ENCODE measurements at regions not wholly inside any gene's neighbourhood (a gene's known extent, or its start where the extent isn't known, plus 50 kb on each side); places are given as distances from the start of the nearest gene placed in this dataset.

DNA sequence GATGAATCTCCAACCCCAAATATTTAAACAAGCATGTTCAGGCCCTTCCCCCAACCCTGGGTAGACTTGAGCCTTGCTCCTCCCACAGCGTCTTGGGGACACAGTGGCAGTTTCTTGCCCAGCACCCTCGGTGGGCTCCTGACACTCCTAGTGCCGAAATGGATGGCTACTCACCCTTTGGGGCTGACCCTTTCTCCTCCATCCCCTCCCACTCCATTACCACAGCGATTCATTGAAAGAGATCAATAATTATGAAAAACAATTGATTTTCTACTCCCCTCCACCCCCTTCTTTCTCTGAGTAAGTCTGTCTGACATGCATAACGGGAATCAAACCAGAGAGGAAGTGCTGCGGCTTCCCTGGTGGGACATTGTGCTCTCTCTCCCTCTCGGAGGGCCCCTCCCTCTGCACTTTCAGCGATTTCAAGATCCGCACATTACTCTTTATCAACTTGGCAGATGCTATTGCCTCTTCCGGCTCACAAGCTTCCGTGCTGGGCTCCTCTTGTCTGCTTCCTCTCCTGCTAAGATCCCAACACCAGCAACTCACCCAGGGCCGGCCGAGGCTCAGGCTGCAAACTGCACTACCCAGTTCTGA lies 79.0 kb upstream of the PLXNA4 start:
- no peak for TF ChIP-seq NR3C1 (IDR thresholded peaks at IDR 0.05)
- TF ChIP-seq EP300 (IDR thresholded peaks at IDR 0.05): no peak
- POLR2A ChIA-PET: no interaction called here
- Histone ChIP-seq H3K27ac (no peak overlapping the region), H3K9me3 (no peaks in the 10 kb centered on the region), H3K4me3 (no peak overlapping the region), H3K4me2 (no peak overlapping the region), H3K4me1 (0 out of 3 replicates have a peak, but pooled peaks cover 3% of the 10 kb centered on the region)
- ATAC-seq (no peak), FAIRE-seq (no peak), DNase-seq (ENCODE audit: low read depth in 1 of 2, low spot score in 1 of 2) (no peak)
- CTCF ChIA-PET: interaction anchor here (0.7 to 0.9 kb wide), 2 partner anchors 26 to 68 kb away, joined by 3 read pairs; no protein-coding TSS in a partner anchor
- 63% methylated on average over 13 of the region's 13 CpGs for whole genome bisulfite sequencing (ENCODE audit: missing lambda C conversion rate)

DNA sequence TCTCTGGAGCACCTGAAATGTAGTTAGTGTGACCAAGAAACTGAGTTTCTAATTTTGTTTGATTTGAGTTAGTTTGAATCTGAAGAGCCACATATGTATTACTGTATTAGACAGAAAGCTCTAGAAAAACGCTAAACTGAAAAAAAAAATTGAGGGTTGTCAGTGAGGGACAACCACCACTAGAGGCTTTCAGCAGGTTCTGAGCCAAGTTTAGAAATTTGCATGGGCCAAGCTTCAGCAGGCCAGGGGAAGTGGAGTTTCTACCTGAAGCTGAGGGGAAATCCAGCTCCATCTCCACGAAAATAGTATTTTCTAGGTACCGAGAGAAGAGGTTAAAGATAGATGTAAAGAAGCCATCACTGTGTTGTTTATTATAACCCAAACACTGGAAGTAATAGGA lies 77.9 kb upstream of the PLXNA4 start:
- H3K4me2 ChIP-seq: no peak overlapping the region
- H3K27ac ChIP-seq: no peak overlapping the region
- H3K4me3 ChIP-seq: no peak overlapping the region
- TF ChIP-seq RARB (CRISPR knock-in tag; IDR thresholded peaks at IDR 0.05) (no peak), NPAS2 (CRISPR knock-in tag; IDR thresholded peaks at IDR 0.05; ENCODE audit: borderline replicate concordance) (no peak), ZC3H11A (IDR thresholded peaks at IDR 0.05) (no peak), PHF8 (IDR thresholded peaks at IDR 0.05; ENCODE audit: borderline replicate concordance, low read depth) (no peak), HEYL (CRISPR knock-in tag; IDR thresholded peaks at IDR 0.05) (no peak)
- TF ChIP-seq, protein P1, sequence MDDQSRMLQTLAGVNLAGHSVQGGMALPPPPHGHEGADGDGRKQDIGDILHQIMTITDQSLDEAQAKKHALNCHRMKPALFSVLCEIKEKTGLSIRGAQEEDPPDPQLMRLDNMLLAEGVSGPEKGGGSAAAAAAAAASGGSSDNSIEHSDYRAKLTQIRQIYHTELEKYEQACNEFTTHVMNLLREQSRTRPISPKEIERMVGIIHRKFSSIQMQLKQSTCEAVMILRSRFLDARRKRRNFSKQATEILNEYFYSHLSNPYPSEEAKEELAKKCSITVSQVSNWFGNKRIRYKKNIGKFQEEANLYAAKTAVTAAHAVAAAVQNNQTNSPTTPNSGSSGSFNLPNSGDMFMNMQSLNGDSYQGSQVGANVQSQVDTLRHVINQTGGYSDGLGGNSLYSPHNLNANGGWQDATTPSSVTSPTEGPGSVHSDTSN (IDR thresholded peaks at IDR 0.05): no peak
- TF ChIP-seq, protein P2, sequence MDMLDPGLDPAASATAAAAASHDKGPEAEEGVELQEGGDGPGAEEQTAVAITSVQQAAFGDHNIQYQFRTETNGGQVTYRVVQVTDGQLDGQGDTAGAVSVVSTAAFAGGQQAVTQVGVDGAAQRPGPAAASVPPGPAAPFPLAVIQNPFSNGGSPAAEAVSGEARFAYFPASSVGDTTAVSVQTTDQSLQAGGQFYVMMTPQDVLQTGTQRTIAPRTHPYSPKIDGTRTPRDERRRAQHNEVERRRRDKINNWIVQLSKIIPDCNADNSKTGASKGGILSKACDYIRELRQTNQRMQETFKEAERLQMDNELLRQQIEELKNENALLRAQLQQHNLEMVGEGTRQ (IDR thresholded peaks at IDR 0.05): no peak
- TF ChIP-seq, protein P3, sequence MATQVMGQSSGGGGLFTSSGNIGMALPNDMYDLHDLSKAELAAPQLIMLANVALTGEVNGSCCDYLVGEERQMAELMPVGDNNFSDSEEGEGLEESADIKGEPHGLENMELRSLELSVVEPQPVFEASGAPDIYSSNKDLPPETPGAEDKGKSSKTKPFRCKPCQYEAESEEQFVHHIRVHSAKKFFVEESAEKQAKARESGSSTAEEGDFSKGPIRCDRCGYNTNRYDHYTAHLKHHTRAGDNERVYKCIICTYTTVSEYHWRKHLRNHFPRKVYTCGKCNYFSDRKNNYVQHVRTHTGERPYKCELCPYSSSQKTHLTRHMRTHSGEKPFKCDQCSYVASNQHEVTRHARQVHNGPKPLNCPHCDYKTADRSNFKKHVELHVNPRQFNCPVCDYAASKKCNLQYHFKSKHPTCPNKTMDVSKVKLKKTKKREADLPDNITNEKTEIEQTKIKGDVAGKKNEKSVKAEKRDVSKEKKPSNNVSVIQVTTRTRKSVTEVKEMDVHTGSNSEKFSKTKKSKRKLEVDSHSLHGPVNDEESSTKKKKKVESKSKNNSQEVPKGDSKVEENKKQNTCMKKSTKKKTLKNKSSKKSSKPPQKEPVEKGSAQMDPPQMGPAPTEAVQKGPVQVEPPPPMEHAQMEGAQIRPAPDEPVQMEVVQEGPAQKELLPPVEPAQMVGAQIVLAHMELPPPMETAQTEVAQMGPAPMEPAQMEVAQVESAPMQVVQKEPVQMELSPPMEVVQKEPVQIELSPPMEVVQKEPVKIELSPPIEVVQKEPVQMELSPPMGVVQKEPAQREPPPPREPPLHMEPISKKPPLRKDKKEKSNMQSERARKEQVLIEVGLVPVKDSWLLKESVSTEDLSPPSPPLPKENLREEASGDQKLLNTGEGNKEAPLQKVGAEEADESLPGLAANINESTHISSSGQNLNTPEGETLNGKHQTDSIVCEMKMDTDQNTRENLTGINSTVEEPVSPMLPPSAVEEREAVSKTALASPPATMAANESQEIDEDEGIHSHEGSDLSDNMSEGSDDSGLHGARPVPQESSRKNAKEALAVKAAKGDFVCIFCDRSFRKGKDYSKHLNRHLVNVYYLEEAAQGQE (IDR thresholded peaks at IDR 0.05): no peak
- TF ChIP-seq, protein P4, sequence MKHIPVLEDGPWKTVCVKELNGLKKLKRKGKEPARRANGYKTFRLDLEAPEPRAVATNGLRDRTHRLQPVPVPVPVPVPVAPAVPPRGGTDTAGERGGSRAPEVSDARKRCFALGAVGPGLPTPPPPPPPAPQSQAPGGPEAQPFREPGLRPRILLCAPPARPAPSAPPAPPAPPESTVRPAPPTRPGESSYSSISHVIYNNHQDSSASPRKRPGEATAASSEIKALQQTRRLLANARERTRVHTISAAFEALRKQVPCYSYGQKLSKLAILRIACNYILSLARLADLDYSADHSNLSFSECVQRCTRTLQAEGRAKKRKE (CRISPR knock-in tag; IDR thresholded peaks at IDR 0.05; ENCODE audit: low read depth): no peak
- ATAC-seq: peak in 1 of 2 experiments; percentile 60; a peak in 2 of 6 replicates
- DNase-seq (ENCODE audit: low read depth in 1 of 2, low spot score in 1 of 2): peak; percentile 8 to 44
- no peaks in the 10 kb centered on the region for H3K9me3 ChIP-seq
- H3K4me1 ChIP-seq: 0 out of 3 replicates have a peak, but pooled peaks cover 3% of the 10 kb centered on the region
- ChIA-PET CTCF (interaction anchor here (0.6 to 1.2 kb wide), 4 partner anchors 17 to 1276 kb away, joined by 3 read pairs; no protein-coding TSS in a partner anchor), POLR2A (no interaction called here)
- WGBS (ENCODE audit: missing lambda C conversion rate): 39% methylated on average over 3 of the region's 3 CpGs
- FAIRE-seq: no peak

DNA sequence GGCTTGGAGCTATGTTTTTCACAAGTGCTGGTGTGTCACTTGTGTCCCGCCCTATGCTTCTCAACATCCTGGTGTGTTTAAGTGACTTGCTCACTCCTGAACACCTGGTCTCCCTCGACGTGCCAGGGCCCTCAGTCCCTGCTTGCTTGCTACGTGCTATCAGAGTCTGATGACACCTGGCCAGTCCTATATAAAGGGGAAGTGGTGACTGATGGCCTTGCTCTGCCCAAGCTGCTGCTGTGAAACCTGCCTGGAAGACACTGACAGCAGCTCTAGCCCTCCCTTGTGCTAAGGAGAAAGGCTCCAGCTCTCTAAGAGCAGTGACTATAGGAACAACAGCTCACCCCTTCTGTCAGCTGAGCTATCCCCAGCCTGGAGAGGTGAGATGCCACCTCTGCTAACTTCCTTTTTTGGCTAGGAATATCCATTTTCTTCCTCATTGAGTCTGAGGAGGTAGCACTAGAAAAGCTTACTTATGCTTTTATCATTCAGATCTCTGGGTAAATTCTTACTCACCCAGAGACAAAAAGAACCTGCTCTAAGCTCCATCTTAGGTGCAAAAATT lies 77.2 kb upstream of the PLXNA4 start:
- Histone ChIP-seq H3K9me3 (no peaks in the 10 kb centered on the region), H3K27ac (no peak overlapping the region), H3K4me1 (0 out of 3 replicates have a peak, but pooled peaks cover 3% of the 10 kb centered on the region), H3K4me3 (no peak overlapping the region), H3K4me2 (no peak overlapping the region)
- FAIRE-seq (no peak), ATAC-seq (no peak), DNase-seq (ENCODE audit: low read depth in 1 of 2, low spot score in 1 of 2) (no peak)
- ChIA-PET CTCF (no interaction called here), POLR2A (no interaction called here)
- WGBS (ENCODE audit: missing lambda C conversion rate): 43% methylated on average over 4 of the region's 4 CpGs
- TF ChIP-seq FOXS1 (CRISPR knock-in tag; IDR thresholded peaks at IDR 0.05): no peak
- TF ChIP-seq, protein P2 (IDR thresholded peaks at IDR 0.05): no peak
- TF ChIP-seq POLR2A (IDR thresholded peaks at IDR 0.05; ENCODE audit: low read length): no peak
- TF ChIP-seq CBX2 (IDR thresholded peaks at IDR 0.05; ENCODE audit: borderline replicate concordance, low read depth): no peak
- no peak for TF ChIP-seq CHD2 (IDR thresholded peaks at IDR 0.05; ENCODE audit: low read length, partially characterized antibody)
- TF ChIP-seq, protein P3 (IDR thresholded peaks at IDR 0.05): no peak
- TF ChIP-seq RNF2 (IDR thresholded peaks at IDR 0.05; ENCODE audit: borderline replicate concordance, low read depth): no peak
- TF ChIP-seq, protein P5, sequence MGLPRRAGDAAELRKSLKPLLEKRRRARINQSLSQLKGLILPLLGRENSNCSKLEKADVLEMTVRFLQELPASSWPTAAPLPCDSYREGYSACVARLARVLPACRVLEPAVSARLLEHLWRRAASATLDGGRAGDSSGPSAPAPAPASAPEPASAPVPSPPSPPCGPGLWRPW (IDR thresholded peaks at IDR 0.05): no peak
- no peak for TF ChIP-seq RARB (CRISPR knock-in tag; IDR thresholded peaks at IDR 0.05)
- no peak for TF ChIP-seq MAFK (IDR thresholded peaks at IDR 0.05; ENCODE audit: partially characterized antibody)
- no peak for TF ChIP-seq RAD21 (conservative IDR thresholded peaks at IDR 0.05 in 1 of 2, IDR thresholded peaks at IDR 0.05 in 1 of 2)
- no peak for TF ChIP-seq BHLHE40 (IDR thresholded peaks at IDR 0.05; ENCODE audit: low read depth, low read length)

Measured in A549 (cell line).